ENCODE measurements at regions not wholly inside any gene's neighbourhood (a gene's known extent, or its start where the extent isn't known, plus 50 kb on each side); places are given as distances from the start of the nearest gene placed in this dataset.

DNA sequence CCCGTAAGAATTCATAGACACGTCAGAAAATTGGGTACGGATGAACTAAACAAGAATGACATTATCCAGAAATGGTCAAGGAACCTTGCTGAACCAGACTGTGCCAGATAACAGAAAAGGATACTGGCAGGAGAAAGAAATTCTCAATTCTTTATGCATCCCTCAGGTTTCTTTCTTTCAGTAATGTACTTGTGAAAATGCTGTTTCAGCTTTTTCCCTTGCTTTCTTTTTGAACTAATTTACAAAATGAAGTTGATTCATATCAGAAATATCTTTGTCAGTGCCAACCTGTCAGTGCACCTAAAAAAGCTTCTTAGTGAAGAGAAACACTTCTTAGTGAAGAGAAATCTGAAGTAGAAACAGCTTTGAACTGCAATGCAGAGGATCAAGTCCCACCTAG lies 643.6 kb upstream of the RORB start:
- TF ChIP-seq, protein P1, sequence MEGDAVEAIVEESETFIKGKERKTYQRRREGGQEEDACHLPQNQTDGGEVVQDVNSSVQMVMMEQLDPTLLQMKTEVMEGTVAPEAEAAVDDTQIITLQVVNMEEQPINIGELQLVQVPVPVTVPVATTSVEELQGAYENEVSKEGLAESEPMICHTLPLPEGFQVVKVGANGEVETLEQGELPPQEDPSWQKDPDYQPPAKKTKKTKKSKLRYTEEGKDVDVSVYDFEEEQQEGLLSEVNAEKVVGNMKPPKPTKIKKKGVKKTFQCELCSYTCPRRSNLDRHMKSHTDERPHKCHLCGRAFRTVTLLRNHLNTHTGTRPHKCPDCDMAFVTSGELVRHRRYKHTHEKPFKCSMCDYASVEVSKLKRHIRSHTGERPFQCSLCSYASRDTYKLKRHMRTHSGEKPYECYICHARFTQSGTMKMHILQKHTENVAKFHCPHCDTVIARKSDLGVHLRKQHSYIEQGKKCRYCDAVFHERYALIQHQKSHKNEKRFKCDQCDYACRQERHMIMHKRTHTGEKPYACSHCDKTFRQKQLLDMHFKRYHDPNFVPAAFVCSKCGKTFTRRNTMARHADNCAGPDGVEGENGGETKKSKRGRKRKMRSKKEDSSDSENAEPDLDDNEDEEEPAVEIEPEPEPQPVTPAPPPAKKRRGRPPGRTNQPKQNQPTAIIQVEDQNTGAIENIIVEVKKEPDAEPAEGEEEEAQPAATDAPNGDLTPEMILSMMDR (IDR thresholded peaks at IDR 0.05): no peak
- no peak for TF ChIP-seq POLR2A (IDR thresholded peaks at IDR 0.05)

All from heart left ventricle (tissue), 13 donors.